Effector CD4-positive, alpha-beta T cell (primary cell): ENCODE measurements at regions not wholly inside any gene's neighbourhood (a gene's known extent, or its start where the extent isn't known, plus 50 kb on each side); places are given as distances from the start of the nearest gene placed in this dataset.

Source experiments
- DNase-seq: peaks from one replicate; pipeline ENCODE4 v3.0.0-alpha.2; 2020

- DNase-seq: no peak
These were observed 127.0 kb upstream of the STMND1 start for GRCh38 chr6:16974704-16975359.

GRCh38 chr6:16974387-16974673 is 127.5 kb upstream of the STMND1 start:
- DNase-seq: no peak

- no peak for DNase-seq
These were observed 128.1 kb upstream of the STMND1 start for GRCh38 chr6:16973545-16974386.

GRCh38 chr6:16973051-16973450 is 128.8 kb upstream of the STMND1 start:
- no peak for DNase-seq

GRCh38 chr6:16972535-16972934 is 129.3 kb upstream of the STMND1 start:
- no peak for DNase-seq

- no peak for DNase-seq
These were observed 131.9 kb upstream of the STMND1 start for GRCh38 chr6:16969699-16970655.

- DNase-seq: no peak
These were observed 133.7 kb upstream of the STMND1 start for GRCh38 chr6:16968101-16968500.

- DNase-seq: no peak
These were observed 134.4 kb upstream of the STMND1 start for GRCh38 chr6:16967470-16967817.

GRCh38 chr6:16966791-16967469 is 134.9 kb upstream of the STMND1 start:
- no peak for DNase-seq

GRCh38 chr6:16965689-16966088 is 136.2 kb upstream of the STMND1 start:
- DNase-seq: no peak

GRCh38 chr6:16964553-16965499 is 137.0 kb upstream of the STMND1 start:
- DNase-seq: peak; percentile 57

GRCh38 chr6:16961577-16961976 is 140.3 kb upstream of the STMND1 start:
- DNase-seq: no peak

GRCh38 chr6:16959789-16960188 is 142.1 kb upstream of the STMND1 start:
- DNase-seq: no peak

- no peak for DNase-seq
These were observed 145.5 kb upstream of the STMND1 start for GRCh38 chr6:16956361-16956760.

- DNase-seq: no peak
These were observed 146.0 kb upstream of the STMND1 start for GRCh38 chr6:16955899-16956298.

- DNase-seq: no peak
These were observed 147.9 kb upstream of the STMND1 start for GRCh38 chr6:16953905-16954304.

- DNase-seq: no peak
These were observed 148.4 kb upstream of the STMND1 start for GRCh38 chr6:16953446-16953845.

- DNase-seq: no peak
These were observed 150.9 kb upstream of the STMND1 start for GRCh38 chr6:16950825-16951495.

GRCh38 chr6:16950302-16950701 is 151.5 kb upstream of the STMND1 start:
- no peak for DNase-seq

- DNase-seq: no peak
These were observed 152.1 kb upstream of the STMND1 start for GRCh38 chr6:16949716-16950115.

- no peak for DNase-seq
These were observed 153.5 kb upstream of the STMND1 start for GRCh38 chr6:16948396-16948795.
